ENCODE measurements at regions not wholly inside any gene's neighbourhood (a gene's known extent, or its start where the extent isn't known, plus 50 kb on each side); places are given as distances from the start of the nearest gene placed in this dataset.
A peak's percentile ranks its signal among the peaks of the same experiment; 100 is the strongest.

DNA sequence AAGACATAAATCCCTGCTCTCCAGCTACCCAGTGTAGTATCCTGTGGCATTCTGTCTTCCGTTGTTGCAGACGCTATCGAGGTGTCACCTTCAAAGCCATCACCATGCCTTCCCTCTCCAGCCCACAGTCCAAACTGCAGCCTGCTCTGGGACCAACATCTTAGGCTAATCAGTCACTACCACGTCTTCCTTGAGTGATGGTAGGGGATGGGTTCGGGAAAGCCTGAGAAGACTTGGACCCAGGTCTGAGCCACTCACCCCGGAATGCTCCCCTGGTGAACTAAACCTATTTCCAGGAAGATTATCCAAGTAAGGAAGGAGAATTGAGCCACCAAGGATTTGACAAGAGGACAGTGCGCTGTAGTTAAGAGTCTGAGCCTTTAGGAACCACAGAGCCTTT, 52.9 kb upstream of the IRX1 start:
- DNase-seq: no peak

DNA sequence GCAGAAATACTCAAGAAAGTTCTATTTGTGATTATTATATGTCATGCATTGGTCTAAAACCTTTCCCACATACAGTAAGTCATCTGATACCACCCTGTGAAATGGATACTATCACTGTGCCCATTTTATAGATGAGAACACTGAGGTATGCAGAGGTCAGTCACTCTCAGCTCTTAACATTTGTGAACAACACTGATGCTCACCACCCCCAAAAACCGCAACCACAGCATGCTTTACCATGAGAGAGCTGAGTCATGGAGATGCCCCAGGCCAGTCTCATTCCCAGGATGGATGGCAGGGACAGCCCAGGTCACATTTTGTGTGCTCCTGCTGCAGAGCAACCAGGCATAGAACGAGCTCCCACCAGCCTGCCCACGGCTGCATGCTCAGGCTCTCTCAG, 53.5 kb upstream of the IRX1 start:
- peak; percentile 31 for DNase-seq

DNA sequence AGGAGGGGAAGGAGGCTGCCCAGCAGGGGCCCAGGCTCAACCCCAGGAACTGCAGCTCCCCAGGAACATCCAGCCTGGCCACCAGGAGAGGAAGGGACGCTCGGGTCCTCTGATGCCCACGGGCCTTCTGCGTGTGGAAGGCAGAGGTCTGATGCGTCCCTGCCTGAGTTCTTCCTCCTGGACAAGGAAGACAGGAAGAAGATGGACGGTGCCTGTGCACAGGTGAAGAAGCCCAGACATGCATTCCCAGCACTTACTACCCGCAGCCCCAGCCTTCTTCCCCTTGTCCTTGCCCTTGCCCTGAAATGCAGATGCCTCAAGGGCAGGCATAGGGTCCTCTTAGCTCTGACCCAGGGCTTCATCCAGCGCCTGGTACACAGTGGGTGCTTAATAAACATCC, 56.7 kb upstream of the IRX1 start:
- no peak for DNase-seq

DNA sequence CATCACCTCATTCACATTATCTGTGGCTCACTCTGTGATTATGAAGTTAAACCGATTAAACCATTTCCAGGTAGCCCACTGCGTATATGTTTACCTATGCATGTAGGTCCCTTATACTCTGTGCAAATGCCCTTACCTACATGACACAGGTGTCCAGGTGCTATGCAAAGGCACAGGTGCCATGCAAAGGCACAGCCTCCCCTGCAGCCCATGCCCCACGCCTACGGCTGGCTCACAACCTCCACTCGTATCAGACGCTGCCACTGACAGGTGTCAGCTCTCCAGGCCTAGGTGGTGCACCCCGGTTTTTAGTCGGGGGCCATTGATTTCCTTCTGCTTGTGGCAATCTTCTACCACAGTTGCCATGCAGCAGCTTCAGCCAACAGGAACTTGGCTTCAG, 57.7 kb upstream of the IRX1 start:
- no peak for DNase-seq

DNA sequence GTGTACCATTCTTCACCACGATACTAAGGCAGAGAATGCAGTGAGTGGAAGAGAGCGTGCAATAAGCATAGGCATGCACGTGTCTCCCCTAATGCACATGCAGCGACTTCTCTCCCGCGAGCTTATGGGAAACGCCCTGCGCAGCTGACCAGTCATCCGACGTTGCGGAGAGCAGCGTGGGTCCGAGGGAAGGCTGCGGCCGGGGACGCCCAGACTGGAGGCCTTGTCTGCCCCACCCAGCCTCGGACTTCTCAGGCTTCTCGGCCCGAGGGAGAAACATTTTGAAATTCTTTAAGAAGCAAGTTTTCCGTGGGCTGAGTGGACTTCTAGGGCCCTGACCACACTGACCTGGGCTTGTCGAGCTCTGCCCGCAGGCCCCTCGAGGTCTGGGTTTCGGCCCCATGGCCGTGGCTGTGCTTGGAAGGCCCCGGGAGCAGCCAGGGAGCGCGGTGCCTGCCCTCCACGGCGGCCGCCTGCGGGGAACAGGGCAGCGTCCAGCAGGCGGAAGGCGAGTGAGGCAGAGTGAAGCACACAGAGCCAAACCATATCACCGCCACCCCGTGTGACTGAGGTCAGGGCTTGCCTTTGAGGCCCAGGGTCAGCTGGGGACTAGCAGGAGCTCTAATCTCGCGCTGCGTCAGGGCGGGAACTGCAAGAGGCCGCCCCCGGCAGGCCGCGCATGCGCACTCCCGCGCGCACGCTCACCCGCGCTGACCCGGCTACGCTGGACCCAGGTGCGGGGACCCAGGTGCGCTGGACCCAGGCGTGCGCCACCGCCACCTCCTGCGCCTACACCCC, 60.0 kb upstream of the IRX1 start:
- no peak for DNase-seq

GRCh38 chr5:3534997-3535396, 60.6 kb upstream of the IRX1 start:
- no peak for DNase-seq

DNA sequence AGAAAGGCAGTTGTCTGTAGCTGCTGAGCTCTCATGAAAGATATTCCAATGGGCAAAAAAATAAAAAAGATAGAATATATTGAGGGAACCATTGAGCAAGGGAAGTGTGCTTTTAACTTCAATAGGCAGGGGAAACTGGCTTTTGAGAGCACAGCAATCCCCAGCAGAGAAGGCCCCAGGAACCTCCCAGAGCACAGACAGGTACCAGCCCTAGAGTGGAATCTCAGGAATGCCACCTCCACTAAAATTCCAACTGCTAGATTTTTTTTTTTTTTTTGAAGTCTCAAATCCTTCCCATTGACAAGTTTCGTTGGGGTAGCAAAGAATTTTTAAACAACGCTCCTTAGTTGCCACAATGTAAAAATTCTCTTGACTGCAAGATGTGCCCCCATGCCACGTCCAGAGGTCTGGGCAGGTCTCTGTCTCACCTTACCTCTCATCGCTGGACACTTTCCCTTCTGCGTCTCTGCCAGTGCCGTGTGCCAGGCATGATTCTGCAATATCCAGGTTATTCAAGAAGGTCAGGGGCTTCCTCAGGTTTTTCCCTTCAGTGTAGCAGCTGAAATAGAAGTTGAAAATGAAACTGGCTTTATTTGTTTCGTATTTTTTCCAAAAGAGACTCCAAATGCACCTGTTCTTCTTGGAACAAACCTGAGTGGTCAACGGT, 64.2 kb upstream of the IRX1 start:
- no peak for DNase-seq

GRCh38 chr5:3530251-3530650, 65.4 kb upstream of the IRX1 start:
- DNase-seq: no peak

GRCh38 chr5:3526551-3527185, 69.0 kb upstream of the IRX1 start:
- DNase-seq: no peak

- DNase-seq: no peak
Observed at GRCh38 chr5:3522491-3522890, 73.1 kb upstream of the IRX1 start.

DNA sequence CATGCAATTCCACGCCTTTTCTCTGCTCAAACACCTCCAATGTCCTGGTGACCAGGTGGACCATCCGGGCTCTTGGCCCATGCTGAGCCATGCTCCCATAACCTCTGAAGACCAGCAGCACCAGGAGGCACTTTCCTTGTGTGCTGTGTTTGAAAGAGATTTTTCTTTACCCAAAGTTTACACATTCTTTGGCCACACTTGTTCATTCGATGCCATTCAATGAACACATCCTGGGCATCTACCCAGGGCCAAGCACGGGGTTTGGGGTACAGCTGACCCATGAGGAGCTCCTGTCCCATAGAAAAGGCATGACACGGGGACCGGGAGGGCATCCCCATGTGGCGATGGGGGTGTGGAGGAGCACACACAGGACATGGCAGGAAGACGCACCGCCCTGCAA, 77.1 kb upstream of the IRX1 start:
- no peak for DNase-seq

- DNase-seq: no peak
Observed at GRCh38 chr5:3518051-3518450, 77.6 kb upstream of the IRX1 start.

DNA sequence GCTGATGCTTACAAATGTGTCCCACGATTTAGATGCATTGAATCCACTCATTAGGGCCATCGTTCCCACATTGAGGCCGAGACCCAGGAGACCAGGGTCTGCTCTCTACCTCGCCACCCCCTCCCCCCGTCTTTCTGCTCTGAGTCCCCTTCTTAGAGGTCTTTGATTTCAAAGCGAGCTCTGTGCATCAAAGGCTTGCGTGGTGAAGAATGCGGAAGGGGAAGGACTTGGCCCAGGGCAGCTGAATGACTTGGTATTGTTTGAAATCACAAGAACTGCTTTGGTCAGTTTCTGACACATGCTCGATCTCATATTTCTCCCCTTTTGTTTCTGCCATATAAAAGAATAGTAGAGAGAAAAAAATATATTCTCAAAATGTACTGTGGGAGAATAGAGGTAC, 78.3 kb upstream of the IRX1 start:
- no peak for DNase-seq

DNA sequence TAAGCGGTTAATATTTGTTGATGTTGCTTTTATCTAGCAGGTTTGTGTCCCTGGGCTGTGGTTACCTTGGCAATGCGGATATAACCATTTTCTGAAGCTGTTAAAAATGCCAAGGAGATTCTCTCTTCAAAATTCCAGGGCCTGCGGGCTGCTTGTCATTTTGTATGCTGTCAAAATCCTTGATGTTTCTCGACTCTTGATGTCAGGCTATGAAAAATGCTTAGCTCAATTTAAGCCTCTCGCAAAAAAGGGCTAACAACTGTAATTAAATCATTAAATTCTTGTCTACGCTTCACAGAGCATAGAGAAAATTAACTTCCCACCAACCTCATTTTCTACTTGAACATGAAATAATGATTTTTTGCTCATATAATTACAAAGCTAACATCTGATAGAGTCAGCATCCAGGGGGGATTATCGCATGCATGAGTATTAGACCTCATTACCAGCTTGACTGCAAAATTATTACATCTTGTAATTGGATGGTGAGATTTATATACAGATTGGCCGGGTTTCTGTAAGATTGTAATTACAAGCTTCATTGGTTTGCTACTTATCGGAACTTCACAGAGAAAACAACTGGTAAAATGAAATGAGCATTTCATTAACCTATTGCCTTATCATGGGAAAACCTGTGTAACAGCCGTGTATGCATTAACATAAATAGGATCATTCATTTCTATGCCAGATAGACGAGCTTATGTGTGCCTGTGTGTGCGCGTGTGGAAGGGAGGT, 83.1 kb upstream of the IRX1 start:
- DNase-seq: no peak

- DNase-seq: no peak
Observed at GRCh38 chr5:3511934-3512333, 83.7 kb upstream of the IRX1 start.

- DNase-seq: no peak
Observed at GRCh38 chr5:3511519-3511918, 84.1 kb upstream of the IRX1 start.

- DNase-seq: no peak
Observed at GRCh38 chr5:3510642-3511417, 84.8 kb upstream of the IRX1 start.

GRCh38 chr5:3509290-3509689, 86.3 kb upstream of the IRX1 start:
- peak; percentile 33 for DNase-seq

DNA sequence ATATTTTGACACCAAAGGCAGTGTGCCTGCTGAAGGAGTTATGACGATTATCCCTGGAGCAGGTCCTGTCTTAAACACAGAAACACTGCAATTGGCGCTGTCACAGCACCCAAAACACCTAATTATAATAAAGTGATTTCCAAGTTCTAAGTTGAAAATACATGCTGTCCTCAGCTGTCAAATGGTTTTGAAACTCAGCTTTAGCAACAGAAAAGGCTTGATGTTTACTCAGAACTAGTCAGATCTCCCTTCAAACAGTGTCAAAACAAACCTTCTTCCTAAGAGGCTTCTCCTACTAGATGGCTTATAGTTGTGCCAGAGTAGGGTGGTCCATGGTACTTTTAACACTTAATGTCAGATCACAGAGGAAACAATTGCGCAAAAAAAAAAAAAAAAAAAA, 87.2 kb upstream of the IRX1 start:
- DNase-seq: no peak

DNA sequence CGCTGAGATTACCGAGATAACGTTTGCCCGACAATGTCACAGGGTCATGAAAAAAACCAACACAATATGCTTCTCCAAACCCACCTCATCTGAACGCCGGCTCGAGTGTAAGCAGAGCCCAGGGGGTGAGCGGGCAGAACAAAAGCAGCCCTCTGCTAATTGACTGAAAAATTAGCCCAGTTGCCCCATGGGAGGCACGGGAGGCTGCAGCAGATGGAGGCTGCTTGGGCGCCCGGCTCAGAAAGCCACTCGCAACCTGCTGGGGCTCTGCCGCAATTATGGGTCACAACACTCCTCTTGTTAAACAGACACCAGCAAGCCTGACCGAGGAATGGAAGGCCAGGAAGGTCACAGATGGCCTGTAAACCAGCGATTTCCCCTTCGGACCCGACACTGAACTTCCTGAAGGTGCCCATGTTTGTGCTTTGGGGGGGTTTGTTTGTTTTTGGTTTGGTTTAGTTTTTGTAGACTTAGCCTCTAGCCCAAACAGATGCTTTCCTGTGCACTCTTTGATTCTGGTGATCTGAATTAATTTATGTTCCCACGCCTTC, 104.6 kb upstream of the IRX1 start:
- DNase-seq: no peak

- no peak for DNase-seq
Observed at GRCh38 chr5:3489239-3489843, 106.3 kb upstream of the IRX1 start.

DNA sequence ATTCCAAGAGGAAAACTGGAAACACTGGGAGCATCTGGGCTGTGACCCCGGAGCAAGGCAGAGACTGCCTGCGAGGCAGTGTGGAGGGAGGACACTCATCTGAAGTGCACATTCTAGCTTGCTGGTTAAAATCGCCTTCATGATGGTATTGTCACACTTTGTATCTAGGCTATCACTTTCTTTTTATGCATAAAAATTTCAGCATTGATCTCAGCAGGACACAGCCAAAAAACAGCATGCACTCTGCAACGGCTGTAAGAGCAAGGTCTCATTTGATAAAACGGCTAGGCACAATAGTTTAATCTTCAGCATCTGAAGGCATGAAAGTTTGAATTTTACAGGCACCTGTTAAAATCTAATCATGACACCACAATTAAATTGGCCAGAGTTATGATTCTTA, 110.8 kb upstream of the IRX1 start:
- no peak for DNase-seq
